Ishikawa (cell line): ENCODE measurements at regions not wholly inside any gene's neighbourhood (a gene's known extent, or its start where the extent isn't known, plus 50 kb on each side); places are given as distances from the start of the nearest gene placed in this dataset.

Source experiments
- CREB1 ChIP-seq: IDR thresholded peaks from 2 replicates; pipeline ENCODE4 v1.6.1; 2012; ENCODE audit warnings: low read depth
- EP300 ChIP-seq: IDR thresholded peaks from 2 replicates; pipeline ENCODE4 v1.6.1; 2012; ENCODE audit warnings: borderline replicate concordance
- FOXM1 ChIP-seq: IDR thresholded peaks from 2 replicates; pipeline ENCODE4 v1.6.1; 2012; ENCODE audit warnings: low read depth, borderline replicate concordance
- TCF12 ChIP-seq: IDR thresholded peaks from 2 replicates; pipeline ENCODE4 v1.6.1; 2012; ENCODE audit warnings: low read depth
- YY1 ChIP-seq: IDR thresholded peaks from 2 replicates; pipeline ENCODE4 v1.6.1; 2012; ENCODE audit warnings: low read depth
- TF ChIP-seq, protein P1 (sequence below): IDR thresholded peaks from 2 replicates; pipeline ENCODE4 v1.6.1; 2012; ENCODE audit warnings: low read depth, mild to moderate bottlenecking

DNA sequence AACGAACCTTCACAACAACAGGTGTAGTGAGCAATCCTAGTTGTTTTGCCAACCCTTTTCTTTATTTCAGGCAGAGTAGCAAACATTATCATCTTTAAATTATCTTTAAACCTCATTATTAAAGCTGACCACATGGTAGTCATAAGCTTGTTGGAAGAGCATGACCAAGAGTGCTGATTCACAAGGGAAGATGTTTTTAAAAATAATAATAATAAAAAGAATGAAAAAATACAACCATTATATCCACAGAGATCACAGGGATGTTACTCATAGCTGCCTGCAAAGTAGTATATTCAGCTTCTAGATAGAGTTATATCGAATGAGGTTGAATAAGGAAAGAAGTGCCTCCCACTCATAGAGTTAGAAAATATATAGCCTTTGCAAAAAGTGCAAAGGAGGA, 101.0 kb upstream of the FLRT2 start:
- TF ChIP-seq TCF12 (no peak), EP300 (no peak), YY1 (no peak), CREB1 (no peak), FOXM1 (no peak)
- TF ChIP-seq, protein P1, sequence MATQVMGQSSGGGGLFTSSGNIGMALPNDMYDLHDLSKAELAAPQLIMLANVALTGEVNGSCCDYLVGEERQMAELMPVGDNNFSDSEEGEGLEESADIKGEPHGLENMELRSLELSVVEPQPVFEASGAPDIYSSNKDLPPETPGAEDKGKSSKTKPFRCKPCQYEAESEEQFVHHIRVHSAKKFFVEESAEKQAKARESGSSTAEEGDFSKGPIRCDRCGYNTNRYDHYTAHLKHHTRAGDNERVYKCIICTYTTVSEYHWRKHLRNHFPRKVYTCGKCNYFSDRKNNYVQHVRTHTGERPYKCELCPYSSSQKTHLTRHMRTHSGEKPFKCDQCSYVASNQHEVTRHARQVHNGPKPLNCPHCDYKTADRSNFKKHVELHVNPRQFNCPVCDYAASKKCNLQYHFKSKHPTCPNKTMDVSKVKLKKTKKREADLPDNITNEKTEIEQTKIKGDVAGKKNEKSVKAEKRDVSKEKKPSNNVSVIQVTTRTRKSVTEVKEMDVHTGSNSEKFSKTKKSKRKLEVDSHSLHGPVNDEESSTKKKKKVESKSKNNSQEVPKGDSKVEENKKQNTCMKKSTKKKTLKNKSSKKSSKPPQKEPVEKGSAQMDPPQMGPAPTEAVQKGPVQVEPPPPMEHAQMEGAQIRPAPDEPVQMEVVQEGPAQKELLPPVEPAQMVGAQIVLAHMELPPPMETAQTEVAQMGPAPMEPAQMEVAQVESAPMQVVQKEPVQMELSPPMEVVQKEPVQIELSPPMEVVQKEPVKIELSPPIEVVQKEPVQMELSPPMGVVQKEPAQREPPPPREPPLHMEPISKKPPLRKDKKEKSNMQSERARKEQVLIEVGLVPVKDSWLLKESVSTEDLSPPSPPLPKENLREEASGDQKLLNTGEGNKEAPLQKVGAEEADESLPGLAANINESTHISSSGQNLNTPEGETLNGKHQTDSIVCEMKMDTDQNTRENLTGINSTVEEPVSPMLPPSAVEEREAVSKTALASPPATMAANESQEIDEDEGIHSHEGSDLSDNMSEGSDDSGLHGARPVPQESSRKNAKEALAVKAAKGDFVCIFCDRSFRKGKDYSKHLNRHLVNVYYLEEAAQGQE, result no peak
